Liver (tissue), 2 donors: ENCODE measurements at regions not wholly inside any gene's neighbourhood (a gene's known extent, or its start where the extent isn't known, plus 50 kb on each side); places are given as distances from the start of the nearest gene placed in this dataset.

Experiments
- YY1 ChIP-seq: IDR thresholded peaks from 2 replicates; pipeline ENCODE4 v1.6.1; 2016; ENCODE audit warnings: antibody characterized with exemption, mild to moderate bottlenecking
- TF ChIP-seq, protein P1 (sequence below): fragments of 150-350 bp; IDR thresholded peaks from 2 replicates; pipeline ENCODE4 v1.5.1; 2017; ENCODE audit warnings: improper control_type of control experiment, low read depth, low read length; ENCODE audit not compliant: missing input control
- donor health status: healthy.

GRCh38 chr11:8763070-8763685 is 80.6 kb downstream of the RPL27A start:
- TF ChIP-seq, protein P1, sequence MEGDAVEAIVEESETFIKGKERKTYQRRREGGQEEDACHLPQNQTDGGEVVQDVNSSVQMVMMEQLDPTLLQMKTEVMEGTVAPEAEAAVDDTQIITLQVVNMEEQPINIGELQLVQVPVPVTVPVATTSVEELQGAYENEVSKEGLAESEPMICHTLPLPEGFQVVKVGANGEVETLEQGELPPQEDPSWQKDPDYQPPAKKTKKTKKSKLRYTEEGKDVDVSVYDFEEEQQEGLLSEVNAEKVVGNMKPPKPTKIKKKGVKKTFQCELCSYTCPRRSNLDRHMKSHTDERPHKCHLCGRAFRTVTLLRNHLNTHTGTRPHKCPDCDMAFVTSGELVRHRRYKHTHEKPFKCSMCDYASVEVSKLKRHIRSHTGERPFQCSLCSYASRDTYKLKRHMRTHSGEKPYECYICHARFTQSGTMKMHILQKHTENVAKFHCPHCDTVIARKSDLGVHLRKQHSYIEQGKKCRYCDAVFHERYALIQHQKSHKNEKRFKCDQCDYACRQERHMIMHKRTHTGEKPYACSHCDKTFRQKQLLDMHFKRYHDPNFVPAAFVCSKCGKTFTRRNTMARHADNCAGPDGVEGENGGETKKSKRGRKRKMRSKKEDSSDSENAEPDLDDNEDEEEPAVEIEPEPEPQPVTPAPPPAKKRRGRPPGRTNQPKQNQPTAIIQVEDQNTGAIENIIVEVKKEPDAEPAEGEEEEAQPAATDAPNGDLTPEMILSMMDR, result no peak
- TF ChIP-seq YY1, result no peak
